SU-DHL-6 (cell line): ENCODE measurements at regions not wholly inside any gene's neighbourhood (a gene's known extent, or its start where the extent isn't known, plus 50 kb on each side); places are given as distances from the start of the nearest gene placed in this dataset.

Source experiments
- H2AFZ ChIP-seq: fragments of 200-600 bp; sonication (generic); 2 replicates; pipeline ENCODE4 v1.6.1; 2014; ENCODE audit warnings: low read depth, mild to moderate bottlenecking, moderate library complexity, mixed read lengths, antibody characterized with exemption, low read length; ENCODE audit not compliant: severe bottlenecking
- H3F3A ChIP-seq: fragments of 200-600 bp; shearing (Covaris generic); 2 replicates; pipeline ENCODE4 v1.6.0; 2016; ENCODE audit warnings: antibody characterized with exemption, mild to moderate bottlenecking; ENCODE audit not compliant: insufficient read depth
- H3K27ac ChIP-seq: fragments of 200-600 bp; sonication (generic); 2 replicates; pipeline ENCODE4 v1.5.1; 2016; ENCODE audit warnings: low read depth, mild to moderate bottlenecking, low read length, moderate library complexity, mixed read lengths
- H3K27me3 ChIP-seq: fragments of 200-600 bp; sonication (generic), shearing (Covaris generic); 2 replicates; pipeline ENCODE4 v1.6.0; 2014; ENCODE audit warnings: mild to moderate bottlenecking, low read length
- H3K36me3 ChIP-seq: fragments of 200-600 bp; sonication (generic); 2 replicates; pipeline ENCODE4 v1.6.1; 2014; ENCODE audit warnings: mild to moderate bottlenecking, low read length, mixed read lengths
- H3K4me2 ChIP-seq: fragments of 300-600, 200-600 bp; shearing (Covaris generic), sonication (generic); 2 replicates; pipeline ENCODE4 v1.6.0; 2014; ENCODE audit warnings: low read length, low read depth, mild to moderate bottlenecking; ENCODE audit not compliant: poor library complexity, severe bottlenecking
- H3K4me3 ChIP-seq: fragments of 200-600 bp; sonication (generic); 2 replicates; pipeline ENCODE4 v1.5.1; 2014; ENCODE audit warnings: antibody characterized with exemption, low read length, mild to moderate bottlenecking, mixed read lengths; ENCODE audit not compliant: insufficient read depth, poor library complexity, severe bottlenecking
- H3K79me2 ChIP-seq: fragments of 200-600 bp; sonication (generic); 2 replicates; pipeline ENCODE4 v1.6.1; 2014; ENCODE audit warnings: mild to moderate bottlenecking, low read length, moderate library complexity; ENCODE audit not compliant: insufficient read depth
- H3K9ac ChIP-seq: fragments of 200-600 bp; sonication (generic); 2 replicates; pipeline ENCODE4 v1.7.0; 2014; ENCODE audit warnings: mild to moderate bottlenecking, low read length
- H3K9me2 ChIP-seq: fragments of 200-600 bp; sonication (generic); replicated peaks from 2 replicates; pipeline ENCODE4 v1.6.1; 2014; ENCODE audit warnings: low read length; ENCODE audit not compliant: insufficient read depth
- H3K9me3 ChIP-seq: fragments of 200-600 bp; sonication (generic); 2 replicates; pipeline ENCODE4 v1.6.1; 2014; ENCODE audit warnings: low read length, mixed read lengths; ENCODE audit not compliant: insufficient read depth
- H4K20me1 ChIP-seq: fragments of 200-600 bp; sonication (generic); 2 replicates; pipeline ENCODE4 v1.6.1; 2014; ENCODE audit warnings: low read depth, mild to moderate bottlenecking, antibody characterized with exemption, low read length, moderate library complexity, mixed read lengths
- CTCF ChIP-seq: fragments of 200-600 bp; sonication (generic); IDR thresholded peaks from one replicate; pipeline ENCODE4 v1.5.1; 2017; ENCODE audit warnings: antibody characterized with exemption, mild to moderate bottlenecking, low read length, moderate library complexity; ENCODE audit not compliant: insufficient read depth, poor library complexity, severe bottlenecking
- EZH2phosphoT487 ChIP-seq: fragments of 200-600 bp; sonication (generic), shearing (Covaris generic); conservative IDR thresholded peaks from 2 replicates; pipeline ENCODE4 v1.6.1; 2018; ENCODE audit warnings: mild to moderate bottlenecking, antibody characterized with exemption, low read length, moderate library complexity, mixed read lengths

- Histone ChIP-seq H3K9me2 (no peaks in the 10 kb centered on the region), H3K4me3 (no peak overlapping the region), H3K9ac (no peak overlapping the region), H4K20me1 (no peaks in the 10 kb centered on the region), H3K79me2 (no peaks in the 10 kb centered on the region), H3K36me3 (no peaks in the 10 kb centered on the region), H3K27me3 (no peaks in the 10 kb centered on the region), H3K4me2 (no peak overlapping the region), H2AFZ (no peak overlapping the region), H3K9me3 (no peaks in the 10 kb centered on the region), H3K27ac (no peak overlapping the region), H3F3A (no peaks in the 10 kb centered on the region)
- TF ChIP-seq CTCF (no peak), EZH2phosphoT487 (no peak)
Observed at GRCh38 chr13:85197431-85197830, 601.8 kb downstream of the SLITRK6 start.

- Histone ChIP-seq H3K36me3 (no peaks in the 10 kb centered on the region), H3K9me2 (no peaks in the 10 kb centered on the region), H3K79me2 (no peaks in the 10 kb centered on the region), H3K4me2 (no peak overlapping the region), H3K9me3 (no peaks in the 10 kb centered on the region), H3F3A (no peaks in the 10 kb centered on the region), H3K4me3 (no peak overlapping the region), H2AFZ (no peak overlapping the region), H3K9ac (no peak overlapping the region), H3K27me3 (no peaks in the 10 kb centered on the region), H4K20me1 (no peaks in the 10 kb centered on the region), H3K27ac (no peak overlapping the region)
- TF ChIP-seq CTCF = no peak
- TF ChIP-seq EZH2phosphoT487 = no peak
Observed at GRCh38 chr13:85194482-85194881, 604.7 kb downstream of the SLITRK6 start.

- Histone ChIP-seq H3K79me2 (no peaks in the 10 kb centered on the region), H3K9me3 (no peaks in the 10 kb centered on the region), H3K27ac (no peak overlapping the region), H3K4me3 (no peak overlapping the region), H4K20me1 (no peaks in the 10 kb centered on the region), H3K4me2 (no peak overlapping the region), H3K36me3 (no peaks in the 10 kb centered on the region), H2AFZ (no peak overlapping the region), H3K9ac (no peak overlapping the region), H3K9me2 (no peaks in the 10 kb centered on the region), H3F3A (no peaks in the 10 kb centered on the region), H3K27me3 (no peaks in the 10 kb centered on the region)
- TF ChIP-seq CTCF (no peak), EZH2phosphoT487 (no peak)
Observed at GRCh38 chr13:85191996-85192718, 607.1 kb downstream of the SLITRK6 start.
